ENCODE measurements at regions not wholly inside any gene's neighbourhood (a gene's known extent, or its start where the extent isn't known, plus 50 kb on each side); places are given as distances from the start of the nearest gene placed in this dataset.

- no peak overlapping the region for H3K4me3 ChIP-seq (ENCODE audit: low read length in 3 of 3)
- H3K27ac ChIP-seq (ENCODE audit: low read depth, low read length) = no peak overlapping the region
- H3K36me3 ChIP-seq (ENCODE audit: control insufficient read depth in 3 of 3, insufficient read depth in 3 of 3, low read length in 3 of 3) = no peaks in the 10 kb centered on the region
- H3K4me1 ChIP-seq (ENCODE audit: control insufficient read depth in 3 of 3, insufficient read depth in 3 of 3, low read length in 3 of 3) = no peaks in the 10 kb centered on the region
- no peak overlapping the region for H3K9ac ChIP-seq (ENCODE audit: low read depth in 1 of 3, low read length in 3 of 3)
- no peaks in the 10 kb centered on the region for H3K27me3 ChIP-seq (ENCODE audit: control insufficient read depth in 3 of 3, insufficient read depth in 3 of 3, low read length in 3 of 3)
- H3K9me3 ChIP-seq (ENCODE audit: control insufficient read depth in 3 of 3, low read length in 3 of 3) = no peaks in the 10 kb centered on the region
These were observed 434.0 kb upstream of the MON1B start for GRCh38 chr16:76756951-76757350.

- no peak overlapping the region for H3K27ac ChIP-seq (ENCODE audit: low read depth, low read length)
- H3K9me3 ChIP-seq (ENCODE audit: control insufficient read depth in 3 of 3, low read length in 3 of 3) = no peaks in the 10 kb centered on the region
- H3K36me3 ChIP-seq (ENCODE audit: control insufficient read depth in 3 of 3, insufficient read depth in 3 of 3, low read length in 3 of 3) = no peaks in the 10 kb centered on the region
These were observed 424.5 kb upstream of the MON1B start for GRCh38 chr16:76766538-76766937.

DNA sequence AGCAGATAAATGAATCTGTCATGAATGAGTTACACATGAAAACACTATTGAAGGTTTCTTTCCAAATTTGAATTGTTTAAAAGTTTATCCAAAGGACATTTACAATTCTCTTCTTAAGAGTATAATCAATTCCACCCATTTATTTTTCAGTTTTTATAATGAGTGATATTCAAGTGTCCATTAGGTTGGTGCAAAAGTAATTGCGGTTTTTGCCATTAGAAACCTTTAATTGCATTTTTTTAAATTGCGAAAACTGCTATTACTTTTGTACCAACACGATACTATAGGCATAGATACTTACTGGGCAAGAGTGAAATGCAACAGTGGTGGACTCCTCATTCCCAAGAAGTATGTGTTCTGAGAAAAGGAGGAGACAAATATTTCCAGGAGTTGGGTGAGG is 422.7 kb upstream of the MON1B start:
- no peaks in the 10 kb centered on the region for H3K4me1 ChIP-seq (ENCODE audit: control insufficient read depth in 3 of 3, insufficient read depth in 3 of 3, low read length in 3 of 3)
- no peaks in the 10 kb centered on the region for H3K36me3 ChIP-seq (ENCODE audit: control insufficient read depth in 3 of 3, insufficient read depth in 3 of 3, low read length in 3 of 3)
- no peak overlapping the region for H3K9ac ChIP-seq (ENCODE audit: low read depth in 1 of 3, low read length in 3 of 3)
- no peaks in the 10 kb centered on the region for H3K9me3 ChIP-seq (ENCODE audit: control insufficient read depth in 3 of 3, low read length in 3 of 3)
- H3K4me3 ChIP-seq (ENCODE audit: low read length in 3 of 3) = no peak overlapping the region
- no peak overlapping the region for H3K27ac ChIP-seq (ENCODE audit: low read depth, low read length)
- H3K27me3 ChIP-seq (ENCODE audit: control insufficient read depth in 3 of 3, insufficient read depth in 3 of 3, low read length in 3 of 3) = no peaks in the 10 kb centered on the region

More at GRCh38 chr16:76766538-76766937, 424.5 kb upstream of the MON1B start:
- Histone ChIP-seq H3K27me3 (ENCODE audit: control insufficient read depth in 3 of 3, insufficient read depth in 3 of 3, low read length in 3 of 3) (no peaks in the 10 kb centered on the region), H3K4me3 (ENCODE audit: low read length in 3 of 3) (no peak overlapping the region), H3K9ac (ENCODE audit: low read depth in 1 of 3, low read length in 3 of 3) (no peak overlapping the region), H3K4me1 (ENCODE audit: control insufficient read depth in 3 of 3, insufficient read depth in 3 of 3, low read length in 3 of 3) (no peaks in the 10 kb centered on the region)

- H3K36me3 ChIP-seq (ENCODE audit: control insufficient read depth in 3 of 3, insufficient read depth in 3 of 3, low read length in 3 of 3) = no peaks in the 10 kb centered on the region
- no peak overlapping the region for H3K4me3 ChIP-seq (ENCODE audit: low read length in 3 of 3)
- no peak overlapping the region for H3K9ac ChIP-seq (ENCODE audit: low read depth in 1 of 3, low read length in 3 of 3)
- H3K4me1 ChIP-seq (ENCODE audit: control insufficient read depth in 3 of 3, insufficient read depth in 3 of 3, low read length in 3 of 3) = no peaks in the 10 kb centered on the region
- H3K9me3 ChIP-seq (ENCODE audit: control insufficient read depth in 3 of 3, low read length in 3 of 3) = no peaks in the 10 kb centered on the region
- H3K27ac ChIP-seq (ENCODE audit: low read depth, low read length) = no peak overlapping the region
- no peaks in the 10 kb centered on the region for H3K27me3 ChIP-seq (ENCODE audit: control insufficient read depth in 3 of 3, insufficient read depth in 3 of 3, low read length in 3 of 3)
These were observed 422.0 kb upstream of the MON1B start for GRCh38 chr16:76768948-76769347.

- H3K4me3 ChIP-seq (ENCODE audit: low read length in 3 of 3) = no peak overlapping the region
- no peaks in the 10 kb centered on the region for H3K36me3 ChIP-seq (ENCODE audit: control insufficient read depth in 3 of 3, insufficient read depth in 3 of 3, low read length in 3 of 3)
- no peaks in the 10 kb centered on the region for H3K4me1 ChIP-seq (ENCODE audit: control insufficient read depth in 3 of 3, insufficient read depth in 3 of 3, low read length in 3 of 3)
- H3K9ac ChIP-seq (ENCODE audit: low read depth in 1 of 3, low read length in 3 of 3) = no peak overlapping the region
- no peaks in the 10 kb centered on the region for H3K9me3 ChIP-seq (ENCODE audit: control insufficient read depth in 3 of 3, low read length in 3 of 3)
- no peaks in the 10 kb centered on the region for H3K27me3 ChIP-seq (ENCODE audit: control insufficient read depth in 3 of 3, insufficient read depth in 3 of 3, low read length in 3 of 3)
- no peak overlapping the region for H3K27ac ChIP-seq (ENCODE audit: low read depth, low read length)
These were observed 419.8 kb upstream of the MON1B start for GRCh38 chr16:76771216-76771615.

DNA sequence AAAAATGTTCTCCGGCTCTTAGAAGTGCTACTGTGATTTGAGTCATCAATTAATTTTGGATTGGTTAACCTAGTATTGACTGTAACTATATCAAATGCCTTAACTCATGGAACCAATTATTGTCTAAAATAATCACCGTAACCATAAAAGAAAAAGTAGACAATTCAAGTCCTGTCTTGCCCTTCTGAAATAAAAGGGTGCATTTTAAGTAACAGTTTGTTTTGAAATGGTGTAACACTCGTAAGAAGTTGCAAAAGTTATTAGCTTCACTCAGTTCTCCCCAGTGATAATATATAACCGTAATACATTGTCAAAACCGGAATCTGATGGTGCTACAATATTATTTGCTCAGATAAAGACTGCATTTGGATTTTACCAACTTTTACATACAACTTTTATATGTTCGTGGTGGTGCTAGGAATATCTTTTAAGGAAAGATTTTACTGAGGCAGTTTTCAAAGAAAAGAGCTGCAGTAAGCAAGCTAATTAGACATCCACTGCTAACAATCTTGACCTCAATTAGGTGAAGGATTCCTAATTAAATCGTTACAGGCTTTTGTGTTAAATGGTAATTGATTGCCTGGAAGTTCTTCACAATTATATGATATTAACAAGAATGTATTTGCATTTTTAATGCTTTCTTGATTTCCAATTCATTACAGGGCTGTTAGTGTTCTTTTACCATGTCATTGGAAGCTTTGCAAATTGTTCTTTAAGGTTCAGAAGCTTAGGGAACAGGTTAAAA is 413.1 kb upstream of the MON1B start:
- no peaks in the 10 kb centered on the region for H3K27me3 ChIP-seq (ENCODE audit: control insufficient read depth in 3 of 3, insufficient read depth in 3 of 3, low read length in 3 of 3)
- H3K4me1 ChIP-seq (ENCODE audit: control insufficient read depth in 3 of 3, insufficient read depth in 3 of 3, low read length in 3 of 3) = no peaks in the 10 kb centered on the region
- no peaks in the 10 kb centered on the region for H3K9me3 ChIP-seq (ENCODE audit: control insufficient read depth in 3 of 3, low read length in 3 of 3)
- H3K9ac ChIP-seq (ENCODE audit: low read depth in 1 of 3, low read length in 3 of 3) = no peak overlapping the region
- H3K27ac ChIP-seq (ENCODE audit: low read depth, low read length) = no peak overlapping the region
- H3K36me3 ChIP-seq (ENCODE audit: control insufficient read depth in 3 of 3, insufficient read depth in 3 of 3, low read length in 3 of 3) = no peaks in the 10 kb centered on the region
- no peak overlapping the region for H3K4me3 ChIP-seq (ENCODE audit: low read length in 3 of 3)

- Histone ChIP-seq H3K4me3 (ENCODE audit: low read length in 3 of 3) (no peak overlapping the region), H3K27me3 (ENCODE audit: control insufficient read depth in 3 of 3, insufficient read depth in 3 of 3, low read length in 3 of 3) (no peaks in the 10 kb centered on the region), H3K9ac (ENCODE audit: low read depth in 1 of 3, low read length in 3 of 3) (no peak overlapping the region), H3K36me3 (ENCODE audit: control insufficient read depth in 3 of 3, insufficient read depth in 3 of 3, low read length in 3 of 3) (no peaks in the 10 kb centered on the region), H3K4me1 (ENCODE audit: control insufficient read depth in 3 of 3, insufficient read depth in 3 of 3, low read length in 3 of 3) (no peaks in the 10 kb centered on the region), H3K9me3 (ENCODE audit: control insufficient read depth in 3 of 3, low read length in 3 of 3) (no peaks in the 10 kb centered on the region), H3K27ac (ENCODE audit: low read depth, low read length) (no peak overlapping the region)
These were observed 410.4 kb upstream of the MON1B start for GRCh38 chr16:76780556-76780955.

DNA sequence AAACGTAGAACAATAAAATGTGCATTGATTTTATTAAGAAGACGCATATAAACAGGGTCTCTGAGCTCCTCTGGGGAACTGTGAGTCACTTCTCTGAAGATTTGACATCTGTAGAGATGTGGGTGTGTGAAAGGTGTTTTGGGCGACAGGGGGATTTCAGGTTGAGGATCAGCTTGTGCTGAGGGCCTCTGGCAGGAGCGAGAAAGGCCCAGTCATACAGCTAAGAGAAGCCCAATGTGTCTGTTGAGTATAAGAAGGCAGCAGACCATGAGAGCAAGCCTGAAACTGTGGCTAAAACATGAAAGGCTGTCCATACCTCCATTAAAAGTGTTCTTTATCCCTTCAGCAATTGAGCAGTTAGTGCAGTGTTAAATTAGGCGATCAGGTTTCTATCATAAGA is 406.5 kb upstream of the MON1B start:
- Histone ChIP-seq H3K9ac (ENCODE audit: low read depth in 1 of 3, low read length in 3 of 3) (no peak overlapping the region), H3K27ac (ENCODE audit: low read depth, low read length) (no peak overlapping the region), H3K27me3 (ENCODE audit: control insufficient read depth in 3 of 3, insufficient read depth in 3 of 3, low read length in 3 of 3) (no peaks in the 10 kb centered on the region), H3K4me3 (ENCODE audit: low read length in 3 of 3) (no peak overlapping the region), H3K9me3 (ENCODE audit: control insufficient read depth in 3 of 3, low read length in 3 of 3) (peaks cover 0 to 3% (median 0%) of the 10 kb centered on the region in 3 donors), H3K4me1 (ENCODE audit: control insufficient read depth in 3 of 3, insufficient read depth in 3 of 3, low read length in 3 of 3) (no peaks in the 10 kb centered on the region), H3K36me3 (ENCODE audit: control insufficient read depth in 3 of 3, insufficient read depth in 3 of 3, low read length in 3 of 3) (no peaks in the 10 kb centered on the region)

GRCh38 chr16:76787394-76787793 is 403.6 kb upstream of the MON1B start:
- Histone ChIP-seq H3K9me3 (ENCODE audit: control insufficient read depth in 3 of 3, low read length in 3 of 3) (peaks cover 0 to 3% (median 0%) of the 10 kb centered on the region in 3 donors), H3K36me3 (ENCODE audit: control insufficient read depth in 3 of 3, insufficient read depth in 3 of 3, low read length in 3 of 3) (no peaks in the 10 kb centered on the region), H3K27ac (ENCODE audit: low read depth, low read length) (no peak overlapping the region), H3K9ac (ENCODE audit: low read depth in 1 of 3, low read length in 3 of 3) (no peak overlapping the region), H3K4me3 (ENCODE audit: low read length in 3 of 3) (no peak overlapping the region), H3K27me3 (ENCODE audit: control insufficient read depth in 3 of 3, insufficient read depth in 3 of 3, low read length in 3 of 3) (no peaks in the 10 kb centered on the region), H3K4me1 (ENCODE audit: control insufficient read depth in 3 of 3, insufficient read depth in 3 of 3, low read length in 3 of 3) (no peaks in the 10 kb centered on the region)

DNA sequence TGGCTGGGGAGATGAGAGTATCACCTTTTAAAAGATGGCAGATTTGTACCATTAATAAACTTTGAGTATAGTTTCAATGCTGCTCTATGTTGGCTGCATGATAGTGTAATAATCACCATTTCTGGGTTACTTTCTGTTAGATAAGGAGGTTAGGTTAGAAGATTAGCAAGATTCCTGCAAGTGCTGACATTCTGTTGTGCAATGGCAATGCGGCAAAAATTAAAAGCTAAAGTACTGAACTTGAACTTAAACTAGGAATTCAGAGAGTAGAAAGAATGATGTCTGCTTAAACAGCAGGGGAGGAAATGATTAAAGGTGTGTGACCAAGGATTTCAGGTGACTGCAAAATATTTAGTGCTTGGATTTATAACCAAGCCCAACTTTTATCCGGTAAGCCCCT is 399.8 kb upstream of the MON1B start:
- Histone ChIP-seq H3K9me3 (ENCODE audit: control insufficient read depth in 3 of 3, low read length in 3 of 3) (peaks cover 0 to 3% (median 0%) of the 10 kb centered on the region in 3 donors), H3K27ac (ENCODE audit: low read depth, low read length) (no peak overlapping the region), H3K4me3 (ENCODE audit: low read length in 3 of 3) (no peak overlapping the region), H3K9ac (ENCODE audit: low read depth in 1 of 3, low read length in 3 of 3) (no peak overlapping the region), H3K4me1 (ENCODE audit: control insufficient read depth in 3 of 3, insufficient read depth in 3 of 3, low read length in 3 of 3) (no peaks in the 10 kb centered on the region), H3K27me3 (ENCODE audit: control insufficient read depth in 3 of 3, insufficient read depth in 3 of 3, low read length in 3 of 3) (no peaks in the 10 kb centered on the region), H3K36me3 (ENCODE audit: control insufficient read depth in 3 of 3, insufficient read depth in 3 of 3, low read length in 3 of 3) (no peaks in the 10 kb centered on the region)

Data from skeletal muscle tissue (tissue), 3 donors.